ENCODE measurements at regions not wholly inside any gene's neighbourhood (a gene's known extent, or its start where the extent isn't known, plus 50 kb on each side); places are given as distances from the start of the nearest gene placed in this dataset.

DNA sequence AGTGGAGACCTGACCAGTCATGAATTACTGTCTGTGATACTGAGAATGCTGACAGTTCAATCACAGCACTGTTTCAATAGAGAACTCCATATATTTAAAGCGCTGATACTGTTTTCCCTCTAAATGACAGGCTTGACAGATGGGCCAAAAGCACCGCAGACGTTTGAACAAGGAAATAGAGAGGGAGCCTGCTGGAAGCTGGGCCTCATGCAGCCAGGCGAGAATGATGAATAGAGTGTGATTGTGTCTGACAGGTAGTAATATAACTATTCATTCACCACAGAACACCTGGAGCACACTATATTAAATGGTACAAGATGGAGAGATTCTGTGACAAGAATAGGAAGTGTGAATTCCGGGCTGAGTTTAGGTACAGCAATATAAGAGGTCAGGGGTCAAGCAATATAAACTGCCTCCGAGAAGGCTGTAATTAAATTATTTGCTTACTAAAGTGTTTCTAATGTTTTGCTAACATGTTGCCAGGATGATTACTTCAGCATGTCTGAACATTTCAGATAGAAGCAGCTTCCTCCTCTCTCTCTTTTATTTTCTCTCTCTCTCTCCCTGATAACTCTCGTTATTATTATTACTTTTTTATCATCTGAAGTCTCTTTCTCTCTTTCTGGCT lies 297.7 kb downstream of the CSNK1G3 start:
- TF ChIP-seq, protein P1, sequence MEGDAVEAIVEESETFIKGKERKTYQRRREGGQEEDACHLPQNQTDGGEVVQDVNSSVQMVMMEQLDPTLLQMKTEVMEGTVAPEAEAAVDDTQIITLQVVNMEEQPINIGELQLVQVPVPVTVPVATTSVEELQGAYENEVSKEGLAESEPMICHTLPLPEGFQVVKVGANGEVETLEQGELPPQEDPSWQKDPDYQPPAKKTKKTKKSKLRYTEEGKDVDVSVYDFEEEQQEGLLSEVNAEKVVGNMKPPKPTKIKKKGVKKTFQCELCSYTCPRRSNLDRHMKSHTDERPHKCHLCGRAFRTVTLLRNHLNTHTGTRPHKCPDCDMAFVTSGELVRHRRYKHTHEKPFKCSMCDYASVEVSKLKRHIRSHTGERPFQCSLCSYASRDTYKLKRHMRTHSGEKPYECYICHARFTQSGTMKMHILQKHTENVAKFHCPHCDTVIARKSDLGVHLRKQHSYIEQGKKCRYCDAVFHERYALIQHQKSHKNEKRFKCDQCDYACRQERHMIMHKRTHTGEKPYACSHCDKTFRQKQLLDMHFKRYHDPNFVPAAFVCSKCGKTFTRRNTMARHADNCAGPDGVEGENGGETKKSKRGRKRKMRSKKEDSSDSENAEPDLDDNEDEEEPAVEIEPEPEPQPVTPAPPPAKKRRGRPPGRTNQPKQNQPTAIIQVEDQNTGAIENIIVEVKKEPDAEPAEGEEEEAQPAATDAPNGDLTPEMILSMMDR (IDR thresholded peaks at IDR 0.05; ENCODE audit: unreplicated experiment), result no peak
- no peak for DNase-seq (ENCODE audit: low spot score in 2 of 2, unreplicated experiment in 2 of 2)
- no peaks in the 10 kb centered on the region for H3K36me3 Mint-ChIP-seq
- peaks cover 67% of the 10 kb centered on the region for H3K4me1 Mint-ChIP-seq
- H3K27ac Mint-ChIP-seq, result peak overlapping the region; percentile 36
- no peaks in the 10 kb centered on the region for H3K27me3 Mint-ChIP-seq (ENCODE audit: low read depth)
- no peak overlapping the region for H3K4me3 Mint-ChIP-seq
- no peaks in the 10 kb centered on the region for H3K9me3 Mint-ChIP-seq

DNA sequence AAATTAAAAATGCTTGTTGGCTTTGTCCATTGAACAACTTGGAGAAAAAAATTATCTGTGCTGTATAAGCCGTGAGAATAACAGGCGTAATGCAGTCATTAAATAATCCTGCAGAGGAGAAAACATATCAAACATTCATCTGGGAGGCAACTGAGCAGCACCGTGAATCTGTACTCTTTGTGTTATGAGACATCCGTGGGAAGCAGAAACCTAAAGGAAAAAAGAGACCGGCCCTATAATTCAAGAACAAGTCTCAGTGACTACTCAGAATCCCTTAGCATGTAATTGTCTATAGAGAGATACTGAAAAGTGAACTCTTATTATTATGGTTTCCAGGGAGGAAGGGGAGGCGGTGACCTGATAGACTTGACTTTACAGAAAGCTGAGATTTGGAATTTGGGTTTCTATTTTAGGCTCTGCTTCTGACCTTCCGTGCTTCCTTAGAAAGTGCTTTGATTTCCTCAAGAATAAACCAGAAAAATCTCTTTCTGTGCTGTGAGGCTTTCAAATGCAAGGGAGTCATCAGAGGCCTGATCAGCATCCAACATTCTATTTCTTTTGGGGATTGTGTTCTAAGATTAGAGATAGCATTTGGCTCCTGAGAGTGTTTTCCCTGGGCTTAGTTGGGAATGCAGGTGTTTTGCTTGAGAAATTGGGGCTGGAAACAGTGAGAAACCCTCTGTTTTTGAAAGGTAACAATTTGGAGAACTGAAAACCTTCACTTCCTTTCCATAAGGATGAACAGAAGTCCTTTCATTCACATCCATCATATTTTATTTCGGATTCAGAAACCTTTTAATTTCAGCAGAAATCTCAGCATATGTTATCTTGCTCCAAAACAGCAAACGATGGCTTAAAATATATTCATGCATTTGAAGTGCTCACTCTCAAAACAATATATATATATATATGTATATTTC lies 296.7 kb downstream of the CSNK1G3 start:
- Mint-ChIP-seq H3K4me3 (no peak overlapping the region), H3K9me3 (no peaks in the 10 kb centered on the region), H3K27me3 (ENCODE audit: low read depth) (no peaks in the 10 kb centered on the region), H3K36me3 (no peaks in the 10 kb centered on the region), H3K27ac (no peak overlapping the region), H3K4me1 (peaks cover 57% of the 10 kb centered on the region)
- TF ChIP-seq, protein P1 (IDR thresholded peaks at IDR 0.05; ENCODE audit: unreplicated experiment), result no peak
- no peak for DNase-seq (ENCODE audit: low spot score in 2 of 2, unreplicated experiment in 2 of 2)

DNA sequence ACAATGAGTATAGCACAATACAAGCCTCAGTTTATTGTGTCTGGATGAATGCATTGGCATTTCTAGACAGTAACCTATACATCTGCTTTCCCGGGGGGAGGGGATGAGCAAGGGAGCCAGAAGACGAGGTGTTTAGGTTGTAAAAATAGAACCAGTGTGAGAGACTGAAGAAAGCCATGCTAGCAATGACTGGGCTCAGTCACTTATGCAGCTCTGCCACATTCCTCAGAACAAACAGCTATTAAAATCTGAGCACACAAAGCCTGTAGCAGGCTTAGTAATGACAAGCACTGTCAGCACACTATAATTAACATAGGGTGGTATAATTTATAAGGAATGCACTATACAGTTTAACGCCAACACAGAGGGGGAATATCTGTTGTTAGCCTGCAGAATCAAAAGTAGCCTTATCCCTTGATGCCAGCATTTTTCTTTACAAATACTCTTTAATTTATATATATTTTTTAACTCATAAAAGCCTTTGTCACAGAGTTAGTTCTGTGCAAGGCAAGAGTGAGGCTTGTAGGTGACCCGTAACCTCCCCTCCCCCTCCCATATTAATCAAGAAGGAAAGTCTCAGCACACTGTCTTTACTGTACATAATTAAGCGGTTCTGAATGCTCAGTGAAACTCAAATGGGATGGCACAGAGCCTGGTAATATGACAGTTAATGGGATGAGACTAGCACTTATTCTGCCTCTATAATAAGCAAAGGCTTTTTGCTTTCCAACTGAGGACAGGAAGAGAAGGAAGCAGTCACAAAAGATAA lies 295.4 kb downstream of the CSNK1G3 start:
- no peaks in the 10 kb centered on the region for H3K36me3 Mint-ChIP-seq
- peaks cover 57% of the 10 kb centered on the region for H3K4me1 Mint-ChIP-seq

DNA sequence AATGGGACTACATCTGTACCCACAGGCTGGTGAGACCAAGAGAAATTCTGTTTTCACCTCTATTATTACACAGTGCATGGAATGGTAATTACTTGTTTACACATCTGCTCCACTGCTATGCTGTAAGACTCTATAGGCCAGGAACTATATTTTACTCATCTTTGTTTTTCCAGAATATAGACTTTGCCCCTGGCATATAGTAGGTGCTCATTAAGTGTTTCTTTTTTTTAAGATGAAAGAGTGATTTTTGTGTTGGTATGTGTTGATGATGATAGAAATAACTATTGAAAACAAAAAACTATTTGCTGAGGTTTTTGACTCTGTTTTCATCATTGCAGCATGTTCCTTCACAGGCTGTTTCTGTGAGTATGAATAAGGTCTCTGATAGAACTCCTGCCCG lies 294.7 kb downstream of the CSNK1G3 start:
- TF ChIP-seq, protein P1 (IDR thresholded peaks at IDR 0.05; ENCODE audit: unreplicated experiment), result no peak
- DNase-seq (ENCODE audit: low spot score in 2 of 2, unreplicated experiment in 2 of 2), result no peak
- Mint-ChIP-seq H3K27me3 (ENCODE audit: low read depth) (no peaks in the 10 kb centered on the region), H3K4me1 (peaks cover 57% of the 10 kb centered on the region), H3K4me3 (no peak overlapping the region), H3K27ac (no peak overlapping the region), H3K36me3 (no peaks in the 10 kb centered on the region), H3K9me3 (no peaks in the 10 kb centered on the region)

More for the DNA sequence above, 295.4 kb downstream of the CSNK1G3 start:
- Mint-ChIP-seq H3K27me3 (ENCODE audit: low read depth) (no peaks in the 10 kb centered on the region), H3K27ac (no peak overlapping the region), H3K9me3 (no peaks in the 10 kb centered on the region), H3K4me3 (no peak overlapping the region)
- TF ChIP-seq, protein P1 (IDR thresholded peaks at IDR 0.05; ENCODE audit: unreplicated experiment), result no peak
- DNase-seq (ENCODE audit: low spot score in 2 of 2, unreplicated experiment in 2 of 2), result no peak

DNA sequence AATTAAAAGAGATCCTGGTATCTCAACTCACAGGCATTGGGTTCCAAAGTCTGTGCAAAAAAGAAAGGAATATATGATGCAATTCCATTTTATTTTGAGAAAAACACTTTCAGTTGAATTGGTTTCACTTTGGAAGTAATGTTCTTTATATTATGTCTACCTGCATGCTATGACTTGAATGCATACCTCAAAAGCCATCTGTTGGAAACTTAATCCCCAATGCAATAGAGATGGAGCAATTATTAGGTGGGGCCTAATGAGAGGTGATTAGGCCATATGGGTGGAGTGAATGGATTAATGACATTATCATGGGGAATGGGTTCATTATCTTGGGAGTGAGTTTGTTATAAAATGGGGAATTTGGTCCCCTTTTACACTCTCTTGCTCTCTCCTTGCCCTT lies 293.3 kb downstream of the CSNK1G3 start:
- DNase-seq (ENCODE audit: low spot score in 2 of 2, unreplicated experiment in 2 of 2), result no peak
- Mint-ChIP-seq H3K36me3 (no peaks in the 10 kb centered on the region), H3K4me3 (no peak overlapping the region), H3K4me1 (peaks cover 60% of the 10 kb centered on the region), H3K27ac (no peak overlapping the region), H3K27me3 (ENCODE audit: low read depth) (no peaks in the 10 kb centered on the region), H3K9me3 (no peaks in the 10 kb centered on the region)
- TF ChIP-seq, protein P1 (IDR thresholded peaks at IDR 0.05; ENCODE audit: unreplicated experiment), result no peak
